ENCODE measurements at regions not wholly inside any gene's neighbourhood (a gene's known extent, or its start where the extent isn't known, plus 50 kb on each side); places are given as distances from the start of the nearest gene placed in this dataset.
"Not testable (repeated sequence)": the region's sequence is repeated elsewhere in the genome, so short reads cannot be mapped to it uniquely, and the experiment has no call there.

DNA sequence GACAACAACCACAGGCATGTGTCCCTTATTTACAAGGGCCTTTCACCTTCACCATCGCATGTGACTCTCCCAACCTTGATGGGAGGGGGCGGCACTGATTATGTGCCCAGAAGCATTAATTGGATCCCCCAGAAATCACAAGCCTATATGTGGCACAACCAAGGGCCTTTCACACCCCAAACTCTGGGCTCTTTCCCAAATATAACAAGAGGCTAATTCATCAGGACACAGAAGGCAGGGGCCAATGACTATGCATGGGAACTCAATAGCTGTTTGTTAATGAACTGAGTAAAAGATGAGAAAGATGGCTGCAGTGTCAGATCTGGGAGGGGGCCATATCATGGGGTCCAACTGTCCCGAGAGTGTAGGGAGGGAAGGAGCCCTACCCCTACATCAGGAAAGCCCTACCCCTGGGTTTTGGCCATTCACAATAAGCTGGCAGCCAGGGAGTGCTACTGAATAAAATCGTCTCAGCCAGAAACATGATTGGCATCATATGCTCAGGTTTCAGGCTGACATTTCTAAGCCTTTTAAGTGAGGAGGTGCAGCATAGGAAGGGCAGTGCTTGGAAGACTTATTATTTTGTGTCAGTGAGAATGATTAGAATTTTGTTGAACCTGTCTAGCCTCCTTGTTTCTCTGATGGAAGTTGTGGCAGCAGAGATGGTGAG lies 814.4 kb upstream of the AMELY start:
- DNase-seq (ENCODE audit: low read depth in 3 of 3): no peak

- no peak for DNase-seq (ENCODE audit: low read depth in 3 of 3)
These were observed 812.6 kb upstream of the AMELY start for GRCh38 chrY:7723991-7724632.

- DNase-seq (ENCODE audit: low read depth in 3 of 3): no peak
These were observed 811.6 kb upstream of the AMELY start for GRCh38 chrY:7723127-7723526.

- no peak for DNase-seq (ENCODE audit: low read depth in 3 of 3)
These were observed 811.0 kb upstream of the AMELY start for GRCh38 chrY:7722566-7722965.

DNA sequence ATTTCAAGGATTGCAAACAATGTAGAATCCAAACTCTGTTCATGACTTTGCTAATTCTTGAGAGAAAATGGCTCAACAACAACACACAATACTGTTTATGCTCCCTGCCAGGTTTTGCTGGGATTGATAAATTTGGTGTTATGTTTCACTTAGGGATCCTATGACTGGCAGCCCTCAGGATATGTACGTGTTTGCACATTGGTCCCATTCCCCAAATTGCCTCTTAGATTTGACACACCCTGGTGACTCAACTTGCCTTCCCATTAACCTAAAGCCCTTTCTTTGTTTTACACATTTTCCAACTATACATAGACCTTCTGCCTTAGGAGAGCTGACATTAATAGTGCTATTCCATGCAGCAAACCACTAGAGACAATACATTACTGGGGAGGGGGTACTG lies 809.4 kb upstream of the AMELY start:
- DNase-seq (ENCODE audit: low read depth in 3 of 3): no peak

DNA sequence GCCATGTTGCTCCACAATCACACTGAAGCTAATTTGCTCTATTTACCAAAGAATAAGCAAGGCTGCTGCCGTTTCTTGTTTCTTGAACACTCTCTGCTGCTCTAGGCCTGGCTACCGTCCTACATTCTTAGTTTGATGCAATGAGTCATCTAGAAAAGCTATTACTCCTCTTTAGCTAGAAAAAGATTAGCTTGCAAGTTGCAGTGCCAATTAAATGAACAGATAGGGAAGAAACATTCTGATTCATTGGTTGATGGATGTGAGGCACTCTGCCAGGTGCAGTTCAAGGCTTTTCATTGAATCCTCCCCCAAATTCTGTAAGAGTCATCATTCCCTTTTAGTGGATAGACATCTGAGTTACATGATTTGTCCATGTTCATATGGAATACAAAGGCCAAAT lies 807.7 kb upstream of the AMELY start:
- no peak for DNase-seq (ENCODE audit: low read depth in 3 of 3)

DNA sequence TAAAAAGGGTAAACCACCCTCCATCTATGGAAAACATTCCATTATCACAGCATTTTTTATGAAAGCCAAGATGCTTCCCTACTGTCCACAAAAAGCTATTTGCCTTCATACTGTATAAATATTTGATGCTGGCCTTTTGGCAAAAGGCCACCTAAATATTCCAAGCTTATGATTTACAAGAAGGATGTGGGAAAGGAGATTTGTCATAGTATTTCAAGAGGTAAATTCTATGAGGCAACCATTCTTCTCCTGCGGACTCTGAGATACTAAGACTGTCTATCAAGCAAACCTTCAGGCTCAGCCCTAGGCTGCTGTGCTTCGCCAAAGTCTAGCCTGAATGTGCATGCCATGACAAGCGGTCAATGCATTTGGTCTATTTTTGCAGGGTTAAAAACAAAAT lies 807.1 kb upstream of the AMELY start:
- DNase-seq (ENCODE audit: low read depth in 3 of 3): no peak

- DNase-seq (ENCODE audit: low read depth in 3 of 3): no peak
These were observed 806.6 kb upstream of the AMELY start for GRCh38 chrY:7718126-7718525.

DNA sequence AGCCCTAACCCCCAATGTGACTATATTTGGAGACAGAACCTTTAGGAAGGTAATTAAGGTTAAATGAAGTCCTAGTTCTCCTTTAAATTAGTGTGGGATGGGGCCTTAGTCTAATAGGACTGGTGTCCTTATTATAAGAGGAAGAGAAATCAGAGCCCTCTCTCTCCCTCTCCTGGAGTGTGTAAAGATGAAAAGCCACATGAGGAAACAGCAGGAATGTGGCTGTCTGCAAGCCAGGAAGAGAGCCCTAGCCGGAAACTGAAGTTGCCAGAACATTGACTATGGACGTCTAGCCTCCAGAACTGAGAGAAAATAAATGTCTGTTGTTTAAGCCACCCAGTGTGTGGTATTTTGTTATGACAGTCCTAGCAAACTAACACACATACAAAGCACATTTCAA lies 802.9 kb upstream of the AMELY start:
- DNase-seq (ENCODE audit: low read depth in 3 of 3): no peak

DNA sequence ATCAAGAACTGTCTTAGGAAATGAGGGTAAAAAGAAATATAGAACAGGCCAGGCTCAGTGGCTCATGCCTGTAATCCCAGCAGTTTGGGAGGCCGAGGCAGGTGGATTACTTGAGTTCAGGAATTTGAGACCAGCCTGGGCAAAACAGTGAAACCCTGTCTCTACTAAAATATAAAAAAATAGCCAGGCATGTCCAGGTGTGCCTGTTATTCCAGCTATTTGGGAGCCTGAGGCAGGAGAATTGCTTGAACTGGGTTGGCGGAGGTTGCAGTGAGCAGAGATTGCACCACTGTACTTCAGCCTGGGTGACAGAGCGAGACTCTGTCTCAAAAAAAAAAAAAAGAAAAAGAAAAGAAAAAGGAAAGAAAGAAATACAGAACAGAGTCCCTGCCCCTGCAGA lies 802.2 kb upstream of the AMELY start:
- not testable (repeated sequence) for DNase-seq (ENCODE audit: low read depth in 3 of 3)

DNA sequence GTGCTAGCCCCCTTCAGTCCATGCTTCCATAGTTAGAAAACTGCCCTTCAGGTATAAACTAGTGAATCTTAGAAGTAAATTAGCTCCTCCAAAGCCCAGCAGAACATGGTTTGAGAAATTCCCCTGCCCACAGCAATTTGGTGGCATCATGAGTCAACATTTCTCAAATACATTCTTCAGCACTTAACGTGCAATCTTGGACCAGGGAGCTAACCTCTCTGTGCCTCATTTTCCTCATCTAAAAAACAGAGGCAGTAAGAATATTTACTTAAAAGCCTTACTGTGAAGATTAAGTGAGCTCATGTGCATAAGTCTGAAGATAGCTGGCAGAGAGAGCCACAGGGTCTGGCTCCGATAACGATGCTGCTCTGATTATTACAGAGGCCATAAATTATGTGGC lies 800.7 kb upstream of the AMELY start:
- DNase-seq (ENCODE audit: low read depth in 3 of 3): no peak

GRCh38 chrY:7703578-7704140 lies 792.1 kb upstream of the AMELY start:
- DNase-seq (ENCODE audit: low read depth in 3 of 3): no peak

- DNase-seq (ENCODE audit: low read depth in 3 of 3): no peak
These were observed 790.9 kb upstream of the AMELY start for GRCh38 chrY:7702481-7702880.

DNA sequence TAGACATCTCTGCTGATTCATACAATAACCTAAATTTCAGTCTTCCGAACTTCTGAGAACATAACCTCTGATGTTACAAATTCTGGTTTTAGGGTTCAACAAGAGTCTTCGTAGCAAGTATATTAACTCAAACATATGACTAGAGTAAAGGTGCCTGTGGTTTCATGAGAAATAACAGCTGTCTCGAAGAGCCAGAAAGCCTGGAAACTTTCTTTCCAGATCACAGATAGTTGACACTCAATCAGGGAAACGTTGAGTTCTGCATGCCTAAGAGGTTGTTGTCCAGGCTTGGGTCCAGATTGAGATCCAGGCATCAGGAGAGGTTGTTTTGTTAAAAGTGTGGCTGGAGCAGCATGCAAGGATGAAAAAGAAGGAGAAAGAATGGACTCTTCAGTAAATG lies 790.1 kb upstream of the AMELY start:
- DNase-seq (ENCODE audit: low read depth in 3 of 3): no peak

DNA sequence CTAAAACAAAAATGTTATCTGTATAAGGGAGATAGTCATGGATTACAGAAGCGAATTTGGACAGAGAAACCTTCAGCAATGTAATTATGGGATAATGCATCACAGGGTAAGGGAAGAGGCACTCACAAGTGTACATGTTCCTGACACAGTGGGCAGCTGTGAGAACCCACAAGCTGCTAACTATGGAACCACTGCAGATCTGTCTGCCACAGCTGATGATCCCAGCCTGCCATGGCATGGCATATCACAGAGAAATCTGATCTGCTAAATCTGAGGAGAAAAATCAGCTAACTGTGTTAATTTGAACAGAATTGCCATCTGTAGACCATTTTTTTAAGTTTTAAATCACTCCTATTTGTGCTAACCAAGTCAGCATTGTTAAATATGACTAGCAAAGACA lies 786.0 kb upstream of the AMELY start:
- no peak for DNase-seq (ENCODE audit: low read depth in 3 of 3)

DNA sequence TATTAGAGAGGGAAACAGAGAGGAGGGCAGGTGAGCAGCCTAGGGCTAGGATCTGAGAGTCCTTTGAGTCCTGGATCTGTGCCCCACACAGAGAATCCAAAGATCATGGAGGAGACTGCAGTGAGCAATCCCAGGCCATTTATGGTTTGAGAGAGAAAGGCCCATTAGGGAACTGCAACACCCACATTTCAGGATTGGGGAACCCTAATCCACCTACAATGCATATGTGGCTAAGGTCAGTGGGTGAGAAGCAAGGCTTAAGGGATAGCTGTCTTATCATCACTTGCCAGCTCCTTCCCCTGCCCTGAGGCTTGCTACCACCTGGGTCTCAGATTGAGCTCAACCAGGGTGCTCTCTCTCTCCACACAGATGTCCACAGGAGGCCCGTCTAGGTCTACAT lies 781.1 kb upstream of the AMELY start:
- DNase-seq (ENCODE audit: low read depth in 3 of 3): no peak

DNA sequence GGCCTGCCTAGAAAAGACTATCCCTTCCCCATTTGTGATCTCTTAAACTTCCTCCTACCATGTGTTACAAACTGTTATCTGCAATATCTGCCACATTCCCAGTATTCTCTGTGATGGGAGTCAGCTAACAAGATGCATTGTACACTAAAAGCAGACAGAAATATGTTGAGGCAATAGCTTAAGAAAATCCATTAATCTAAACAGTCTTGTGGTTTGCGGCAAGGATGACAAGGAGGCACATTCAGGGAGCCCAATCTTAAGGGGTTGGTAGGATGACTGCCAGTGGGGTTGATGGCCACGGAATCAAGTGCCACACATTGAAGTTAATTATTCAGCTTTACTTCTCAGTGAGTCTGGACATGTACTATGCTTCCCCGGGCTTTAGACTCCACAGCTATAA lies 775.5 kb upstream of the AMELY start:
- no peak for DNase-seq (ENCODE audit: low read depth in 3 of 3)

DNA sequence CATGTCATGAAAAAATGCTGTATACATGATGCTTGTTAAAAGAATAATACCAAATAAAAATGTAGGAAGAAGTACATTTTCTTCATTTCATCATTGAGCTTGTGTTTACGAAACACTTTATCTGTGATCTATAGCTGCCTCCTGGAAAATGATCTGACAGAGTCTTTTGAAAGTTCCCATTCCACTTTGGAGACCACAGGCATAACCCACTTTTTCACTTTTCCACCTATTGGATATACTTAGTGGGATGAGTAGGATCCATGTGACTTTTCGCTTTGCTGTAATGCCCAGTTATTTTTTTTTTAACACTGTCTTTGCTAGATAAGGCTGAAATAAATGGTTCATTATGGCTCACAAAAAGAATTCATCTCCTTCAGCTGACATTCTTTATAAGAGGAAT lies 773.0 kb upstream of the AMELY start:
- DNase-seq (ENCODE audit: low read depth in 3 of 3): no peak

DNA sequence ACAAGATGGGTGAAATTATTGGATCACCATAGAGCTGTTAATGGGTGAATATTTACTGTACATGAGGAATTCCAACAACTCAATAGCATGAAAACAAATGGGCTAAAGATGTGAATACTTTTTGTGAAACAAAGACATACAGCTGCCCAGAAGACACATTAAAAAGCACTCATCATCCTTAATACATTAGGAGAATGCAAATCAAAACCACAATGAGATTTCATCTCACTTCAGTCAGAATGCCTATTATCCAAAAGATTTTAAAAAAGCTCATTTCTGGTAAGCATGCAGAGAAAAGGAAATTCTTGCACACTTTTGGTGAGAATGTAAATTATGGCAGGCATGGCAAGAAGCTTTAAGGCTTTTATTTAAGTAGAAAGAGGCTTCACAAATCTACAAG lies 770.8 kb upstream of the AMELY start:
- DNase-seq (ENCODE audit: low read depth in 3 of 3): no peak

GRCh38 chrY:7681426-7681825 lies 769.9 kb upstream of the AMELY start:
- no peak for DNase-seq (ENCODE audit: low read depth in 3 of 3)

GRCh38 chrY:7674465-7674864 lies 762.9 kb upstream of the AMELY start:
- no peak for DNase-seq (ENCODE audit: low read depth in 3 of 3)

DNA sequence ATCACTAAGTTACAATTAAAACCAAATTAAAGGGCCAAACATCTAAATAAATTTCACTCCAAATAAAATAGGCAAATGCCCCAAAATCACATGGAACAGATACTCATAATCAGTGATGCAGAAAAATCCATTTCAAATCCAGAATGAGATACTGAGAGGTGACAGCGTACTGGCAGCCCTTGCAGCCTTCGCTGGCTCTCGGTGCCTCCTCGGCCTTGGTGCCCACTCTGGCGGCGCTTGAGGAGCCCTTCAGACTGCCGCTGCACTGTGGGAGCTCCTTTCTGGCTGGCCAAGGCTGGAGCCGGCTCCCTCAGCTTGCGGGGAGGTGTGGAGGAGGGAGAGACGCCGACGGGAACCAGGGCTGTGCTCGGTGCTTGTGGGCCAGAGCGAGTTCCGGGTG lies 761.2 kb upstream of the AMELY start:
- no peak for DNase-seq (ENCODE audit: low read depth in 3 of 3)

- no peak for DNase-seq (ENCODE audit: low read depth in 3 of 3)
These were observed 751.7 kb upstream of the AMELY start for GRCh38 chrY:7663261-7663660.

- no peak for DNase-seq (ENCODE audit: low read depth in 3 of 3)
These were observed 747.5 kb upstream of the AMELY start for GRCh38 chrY:7659047-7659446.
